ENCODE measurements at regions not wholly inside any gene's neighbourhood (a gene's known extent, or its start where the extent isn't known, plus 50 kb on each side); places are given as distances from the start of the nearest gene placed in this dataset.

DNA sequence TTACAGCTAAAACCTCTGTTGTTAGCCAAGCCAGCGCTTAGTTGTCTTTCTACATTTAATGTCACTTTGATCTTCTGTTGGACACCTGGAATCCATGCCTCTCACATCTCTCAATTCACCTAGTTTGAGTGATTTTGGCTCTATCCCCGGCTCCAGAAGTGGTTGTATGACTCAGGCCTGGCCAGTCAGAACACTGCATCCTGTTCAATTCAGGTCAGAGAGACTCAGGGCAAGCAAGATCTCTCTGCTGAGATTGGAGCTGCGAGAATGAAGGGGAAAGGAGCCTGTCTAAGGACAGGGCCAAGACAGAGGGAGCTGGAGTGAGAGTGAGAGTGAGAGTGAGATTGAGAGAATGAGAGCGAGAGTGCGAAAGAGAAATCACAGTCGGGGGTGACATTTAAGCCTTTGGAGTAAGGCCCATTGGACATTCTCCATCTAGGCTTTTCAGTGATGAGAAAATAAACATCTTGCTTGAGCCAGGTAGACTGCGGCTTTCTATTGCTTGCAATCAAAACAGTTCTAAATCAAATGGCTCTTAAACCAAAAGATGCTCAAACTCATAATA, 83.3 kb upstream of the DYNC1I1 start:
- Histone ChIP-seq H3K23me2 (ENCODE audit: insufficient read length, low read depth, low read length, poor library complexity, severe bottlenecking) (no peaks in the 10 kb centered on the region), H3K27ac (ENCODE audit: insufficient read length, low read depth, low read length) (no peak overlapping the region), H3K79me2 (ENCODE audit: insufficient read depth, low read length) (no peaks in the 10 kb centered on the region), H3K18ac (ENCODE audit: insufficient read length, low read depth, low read length) (no peak overlapping the region), H4K20me1 (ENCODE audit: control insufficient read depth, insufficient read depth, insufficient read length) (no peaks in the 10 kb centered on the region), H3K79me1 (ENCODE audit: insufficient read depth, low read depth, low read length, poor library complexity, severe bottlenecking) (no peaks in the 10 kb centered on the region), H2BK5ac (ENCODE audit: insufficient read length, low read length) (no peak overlapping the region), H3K4me2 (ENCODE audit: insufficient read depth, insufficient read length, low read length) (no peak overlapping the region), H2AFZ (ENCODE audit: low read length) (no peak overlapping the region), H4K5ac (ENCODE audit: insufficient read length, low read depth, low read length) (no peak overlapping the region), H2BK15ac (ENCODE audit: low read depth, low read length) (no peak overlapping the region), H3K4ac (ENCODE audit: low read depth, low read length) (no peak overlapping the region), H3K9me3 (ENCODE audit: control insufficient read depth, low read depth, low read length) (no peaks in the 10 kb centered on the region), H2BK12ac (ENCODE audit: insufficient read length, low read depth, low read length) (no peak overlapping the region), H2BK120ac (ENCODE audit: low read depth, low read length, poor library complexity, severe bottlenecking) (no peak overlapping the region), H3K9ac (ENCODE audit: extremely low read depth, insufficient read length, low read length) (no peak overlapping the region), H3K27me3 (ENCODE audit: insufficient read depth, low read length) (no peaks in the 10 kb centered on the region), H3T11ph (ENCODE audit: low read length) (no peak overlapping the region), H3K56ac (ENCODE audit: insufficient read length, low read depth, low read length) (no peak overlapping the region), H2AK5ac (ENCODE audit: insufficient read length, low read length) (no peak overlapping the region), H2BK20ac (ENCODE audit: low read depth, low read length, poor library complexity, severe bottlenecking) (no peak overlapping the region), H3K14ac (ENCODE audit: insufficient read depth, low read length) (no peak overlapping the region), H3K23ac (ENCODE audit: insufficient read length, low read depth, low read length) (no peak overlapping the region), H4K8ac (replicated peaks; ENCODE audit: insufficient read length, low read depth, low read length) (no peak overlapping the region), H4K91ac (ENCODE audit: insufficient read length, low read depth, low read length) (no peak overlapping the region), H3K4me1 (ENCODE audit: insufficient read depth, low read length) (no peaks in the 10 kb centered on the region)
- no CpG with 5 or more reads among the region's 7 CpGs for WGBS (ENCODE audit: extremely low coverage, insufficient read length, low lambda C conversion rate)
- H3K4me1 Mint-ChIP-seq, result no peaks in the 10 kb centered on the region; a peak in 1 of 4 replicates
- H3K9me3 Mint-ChIP-seq, result no peaks in the 10 kb centered on the region
- DNase-seq, result no peak
- H3K27me3 Mint-ChIP-seq (ENCODE audit: low read depth), result no peaks in the 10 kb centered on the region
- H3K36me3 Mint-ChIP-seq (ENCODE audit: insufficient read depth in 1 of 3, low read depth in 3 of 3), result no peaks in the 10 kb centered on the region
- TF ChIP-seq, protein P1, sequence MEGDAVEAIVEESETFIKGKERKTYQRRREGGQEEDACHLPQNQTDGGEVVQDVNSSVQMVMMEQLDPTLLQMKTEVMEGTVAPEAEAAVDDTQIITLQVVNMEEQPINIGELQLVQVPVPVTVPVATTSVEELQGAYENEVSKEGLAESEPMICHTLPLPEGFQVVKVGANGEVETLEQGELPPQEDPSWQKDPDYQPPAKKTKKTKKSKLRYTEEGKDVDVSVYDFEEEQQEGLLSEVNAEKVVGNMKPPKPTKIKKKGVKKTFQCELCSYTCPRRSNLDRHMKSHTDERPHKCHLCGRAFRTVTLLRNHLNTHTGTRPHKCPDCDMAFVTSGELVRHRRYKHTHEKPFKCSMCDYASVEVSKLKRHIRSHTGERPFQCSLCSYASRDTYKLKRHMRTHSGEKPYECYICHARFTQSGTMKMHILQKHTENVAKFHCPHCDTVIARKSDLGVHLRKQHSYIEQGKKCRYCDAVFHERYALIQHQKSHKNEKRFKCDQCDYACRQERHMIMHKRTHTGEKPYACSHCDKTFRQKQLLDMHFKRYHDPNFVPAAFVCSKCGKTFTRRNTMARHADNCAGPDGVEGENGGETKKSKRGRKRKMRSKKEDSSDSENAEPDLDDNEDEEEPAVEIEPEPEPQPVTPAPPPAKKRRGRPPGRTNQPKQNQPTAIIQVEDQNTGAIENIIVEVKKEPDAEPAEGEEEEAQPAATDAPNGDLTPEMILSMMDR (conservative IDR thresholded peaks at IDR 0.05), result no peak
- no peak overlapping the region for H3K4me3 Mint-ChIP-seq
- peak overlapping the region in 1 of 3 experiments; percentile 20; a peak in 1 of 7 replicates for H3K27ac Mint-ChIP-seq

Data from H9 (cell line).